SK-N-DZ (cell line): ENCODE measurements at regions not wholly inside any gene's neighbourhood (a gene's known extent, or its start where the extent isn't known, plus 50 kb on each side); places are given as distances from the start of the nearest gene placed in this dataset.
"Not testable (repeated sequence)": the region's sequence is repeated elsewhere in the genome, so short reads cannot be mapped to it uniquely, and the experiment has no call there.

ENCODE experiments used
- DNase-seq: peaks from one replicate; pipeline ENCODE4 v3.0.0-alpha.2; 2015; ENCODE audit warnings: low spot score

GRCh38 chr4:64824591-64824990 lies 415.3 kb upstream of the TECRL start:
- peak; percentile 53 for DNase-seq

DNA sequence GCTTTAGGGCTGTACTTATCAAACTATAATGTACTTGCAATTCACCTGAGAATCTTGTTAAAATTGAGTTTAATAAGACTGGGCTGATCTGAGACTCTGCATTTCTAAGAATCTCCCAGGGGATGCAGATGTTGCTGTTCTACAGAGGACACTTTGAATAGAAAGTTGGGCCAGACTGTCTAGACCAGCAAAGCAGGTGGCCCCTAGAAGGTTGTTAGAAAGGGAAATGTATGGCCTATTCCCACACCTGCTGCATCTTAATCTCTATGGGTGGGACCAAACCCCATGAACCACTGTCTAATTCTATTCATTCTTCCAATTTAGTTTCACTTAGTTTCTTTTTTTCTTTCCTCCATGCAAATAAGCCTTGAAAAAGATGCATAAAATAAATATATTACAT lies 413.2 kb upstream of the TECRL start:
- no peak for DNase-seq

DNA sequence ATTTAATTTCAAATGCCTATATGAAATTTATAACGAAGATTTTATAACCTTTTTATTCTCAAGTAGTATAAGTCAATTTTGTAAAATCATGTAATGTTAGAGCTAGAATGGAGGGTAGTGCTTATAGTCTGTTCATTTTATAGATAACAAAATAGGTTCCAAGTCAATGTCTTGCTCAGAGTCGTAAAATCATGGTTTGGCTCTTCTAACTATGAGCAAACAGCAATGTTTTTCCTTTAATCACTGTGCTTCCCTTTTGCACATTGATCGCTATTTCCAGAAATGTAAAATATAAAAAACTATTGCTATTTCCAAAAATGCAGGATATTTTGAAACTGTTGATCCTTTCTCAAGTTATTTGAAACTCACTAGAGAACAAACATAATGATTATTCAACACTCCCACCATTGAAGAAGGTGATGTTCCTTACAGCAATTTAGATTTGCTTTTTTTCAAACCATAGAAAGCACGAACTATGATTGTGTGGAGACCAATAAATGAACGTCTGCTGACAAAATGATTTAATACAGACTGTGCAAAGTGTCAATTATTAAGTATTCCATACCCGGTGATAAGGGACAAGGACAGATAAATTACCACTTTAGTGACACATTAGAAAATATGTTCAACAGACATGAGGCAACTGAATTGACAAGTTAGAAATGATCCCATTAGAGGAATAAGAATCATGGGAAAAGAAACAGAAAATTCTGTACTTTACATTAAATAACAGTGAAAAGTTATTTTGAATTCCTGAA lies 412.1 kb upstream of the TECRL start:
- no peak for DNase-seq

DNA sequence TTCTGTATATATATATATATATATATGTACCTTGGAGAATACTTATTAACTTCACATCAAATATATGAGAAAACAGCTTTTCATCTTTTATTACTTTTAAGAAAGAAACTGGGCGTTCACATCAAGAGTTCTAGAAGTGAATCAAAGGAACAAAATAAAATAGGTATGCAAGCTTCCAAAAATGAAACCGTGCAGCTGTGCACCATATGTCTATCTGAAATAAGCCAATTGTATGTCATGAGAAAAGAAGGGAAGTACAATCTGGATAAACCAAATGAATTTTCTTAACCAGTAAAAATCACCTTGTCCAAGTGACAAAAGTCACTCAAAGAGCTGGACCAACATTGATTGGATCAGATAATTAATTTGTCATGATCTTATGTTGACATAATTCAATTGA lies 405.4 kb upstream of the TECRL start:
- DNase-seq: no peak

GRCh38 chr4:64807821-64808220 lies 398.6 kb upstream of the TECRL start:
- DNase-seq: no peak

DNA sequence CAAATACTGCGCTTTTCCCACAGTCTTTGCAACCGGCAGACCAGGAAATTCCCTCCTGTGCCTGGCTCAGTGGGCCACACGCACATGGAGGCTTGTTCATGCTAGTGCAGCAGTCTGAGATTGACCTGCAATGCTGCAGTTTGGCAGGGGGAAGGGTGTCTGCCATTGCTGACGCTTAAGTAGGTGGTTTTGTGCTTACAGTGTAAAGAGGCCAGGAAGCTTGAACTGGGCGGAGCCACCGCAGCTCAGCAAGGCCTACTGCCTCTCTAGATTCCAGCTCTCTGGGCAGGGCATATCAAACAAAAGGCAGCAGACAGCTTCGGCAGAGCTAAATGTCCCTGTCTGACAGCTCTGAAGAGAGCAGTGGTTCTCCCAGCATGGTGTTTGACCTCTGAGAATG lies 390.5 kb upstream of the TECRL start:
- no peak for DNase-seq

DNA sequence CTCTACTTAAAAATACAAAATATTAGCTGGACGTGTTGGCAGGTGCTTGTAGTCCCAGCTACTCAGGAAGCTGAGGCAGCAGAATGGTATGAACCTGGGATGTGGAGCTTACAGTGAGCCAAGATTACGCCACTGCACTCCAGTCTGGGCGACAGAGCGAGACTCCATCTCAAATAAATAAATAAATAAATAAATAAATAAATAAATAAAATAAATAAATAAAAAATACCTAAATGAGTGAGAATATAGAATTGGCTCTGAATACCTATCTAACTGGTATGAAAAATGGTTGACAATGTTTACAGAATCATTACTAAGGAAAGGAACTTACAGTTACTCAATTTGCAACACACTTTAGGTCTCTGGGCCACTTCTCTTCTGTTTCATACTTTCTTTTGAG lies 389.6 kb upstream of the TECRL start:
- not testable (repeated sequence) for DNase-seq

GRCh38 chr4:64796581-64796980 lies 387.3 kb upstream of the TECRL start:
- no peak for DNase-seq

DNA sequence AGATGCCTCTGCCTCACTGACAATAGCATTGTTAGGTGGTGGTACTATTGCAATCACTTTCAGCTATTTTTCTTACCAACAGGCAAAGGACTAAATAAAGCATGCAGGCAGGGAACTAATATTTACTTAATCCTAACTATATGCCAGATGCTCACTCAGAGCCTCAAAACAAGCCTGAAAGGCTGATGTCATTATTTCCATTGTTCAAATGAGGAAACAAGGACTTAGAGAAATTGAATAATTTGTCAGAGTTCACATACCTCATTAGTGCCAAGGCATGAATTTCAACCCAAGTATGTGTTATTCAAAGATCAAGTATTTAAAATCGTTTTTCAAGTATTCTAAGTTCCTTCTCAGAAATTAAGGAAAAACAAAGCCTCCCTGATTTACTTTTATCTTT lies 374.9 kb upstream of the TECRL start:
- no peak for DNase-seq

GRCh38 chr4:64781737-64782326 lies 372.6 kb upstream of the TECRL start:
- peak; percentile 45 for DNase-seq

- no peak for DNase-seq
Measured at GRCh38 chr4:64780664-64781063, 371.4 kb upstream of the TECRL start.

- no peak for DNase-seq
Measured at GRCh38 chr4:64777286-64777685, 368.0 kb upstream of the TECRL start.

GRCh38 chr4:64776820-64777219 lies 367.6 kb upstream of the TECRL start:
- no peak for DNase-seq

DNA sequence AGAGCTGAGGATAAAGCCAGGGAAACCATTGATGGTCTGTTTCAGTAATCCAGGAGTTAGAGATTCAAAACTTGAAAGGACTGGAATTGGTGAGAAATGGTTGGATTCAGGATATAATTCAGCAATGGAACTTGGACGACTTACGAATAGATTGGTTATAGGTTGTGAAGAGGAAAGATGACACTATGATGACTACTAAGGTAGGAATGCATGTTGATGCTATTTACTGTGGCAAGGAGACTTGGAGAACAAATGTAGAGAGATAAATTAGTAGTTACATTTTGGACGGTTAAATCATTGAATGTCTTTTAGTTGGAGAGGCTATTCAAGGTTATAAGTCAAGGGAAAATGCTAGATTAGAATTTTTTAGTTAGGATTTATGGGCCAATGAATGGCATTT lies 365.4 kb upstream of the TECRL start:
- no peak for DNase-seq

- DNase-seq: no peak
Measured at GRCh38 chr4:64771149-64771548, 361.9 kb upstream of the TECRL start.

DNA sequence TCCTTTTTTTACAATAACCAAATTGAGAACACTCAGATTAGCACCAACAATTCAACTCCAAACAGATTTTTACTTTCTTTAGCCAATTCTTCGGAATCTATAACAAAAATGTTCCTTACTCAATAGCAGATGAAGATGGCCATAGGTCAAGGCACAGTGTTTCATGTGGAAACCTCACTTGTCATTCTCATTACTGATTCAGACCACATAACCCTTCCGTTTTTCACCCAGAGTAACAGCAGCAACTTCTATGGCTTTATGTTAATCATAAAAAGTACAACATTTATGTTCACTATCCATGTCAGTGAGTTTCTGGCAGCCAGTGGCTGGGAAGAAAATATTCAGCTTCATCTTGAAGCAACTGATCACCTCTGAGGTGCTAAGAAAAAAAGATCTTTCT lies 358.3 kb upstream of the TECRL start:
- no peak for DNase-seq

GRCh38 chr4:64766565-64766964 lies 357.3 kb upstream of the TECRL start:
- DNase-seq: no peak

DNA sequence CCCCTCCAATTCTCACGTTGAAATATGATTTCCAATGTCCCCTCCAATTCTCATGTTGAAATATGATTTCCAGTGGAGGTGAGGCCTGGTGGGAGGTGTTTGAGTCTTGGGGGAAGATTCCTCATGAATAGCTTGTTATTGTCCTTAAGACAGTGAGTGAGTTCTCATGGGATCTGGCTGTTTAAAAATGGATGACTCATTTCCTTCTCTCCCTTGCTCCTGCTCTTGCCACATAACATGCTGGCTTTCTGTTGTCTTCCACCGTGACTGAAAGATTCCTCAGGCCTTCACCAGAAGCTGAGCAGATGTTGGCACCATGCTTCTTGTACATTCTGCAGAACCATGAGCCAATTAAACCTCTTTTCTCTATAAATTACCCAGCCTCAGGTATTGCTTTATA lies 346.8 kb upstream of the TECRL start:
- DNase-seq: no peak

- DNase-seq: no peak
Measured at GRCh38 chr4:64747919-64748715, 338.9 kb upstream of the TECRL start.

GRCh38 chr4:64738240-64738639 lies 329.0 kb upstream of the TECRL start:
- no peak for DNase-seq

DNA sequence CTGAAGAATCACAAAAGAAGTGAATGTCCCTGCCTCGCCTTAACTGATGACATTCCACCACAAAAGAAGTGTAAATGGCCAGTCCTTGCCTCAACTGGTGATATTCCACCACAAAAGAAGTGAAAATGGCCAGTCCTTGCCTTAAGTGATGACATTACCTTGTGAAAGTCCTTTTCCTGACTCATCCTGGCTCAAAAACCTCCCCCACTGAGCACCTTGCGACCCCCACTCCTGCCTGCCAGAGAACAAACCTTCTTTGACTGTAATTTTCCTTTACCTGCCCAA lies 328.5 kb upstream of the TECRL start:
- not testable (repeated sequence) for DNase-seq

GRCh38 chr4:64737026-64737853 lies 328.0 kb upstream of the TECRL start:
- DNase-seq: no peak
